ENCODE measurements at regions not wholly inside any gene's neighbourhood (a gene's known extent, or its start where the extent isn't known, plus 50 kb on each side); places are given as distances from the start of the nearest gene placed in this dataset.

- TF ChIP-seq CTCF (IDR thresholded peaks at IDR 0.05; ENCODE audit: insufficient read depth, low read length) (no peak), SPI1 (IDR thresholded peaks at IDR 0.05; ENCODE audit: borderline replicate concordance, low read depth) (no peak), POLR2AphosphoS5 (IDR thresholded peaks at IDR 0.05; ENCODE audit: low read depth) (no peak), REST (IDR thresholded peaks at IDR 0.05; ENCODE audit: insufficient replicate concordance, low read depth) (no peak), GABPA (IDR thresholded peaks at IDR 0.05; ENCODE audit: low read depth) (no peak)
These were observed 322.8 kb upstream of the GRM3 start for GRCh38 chr7:86320889-86321288.

Data from HL-60 (cell line).